22Rv1 (cell line): ENCODE measurements at regions not wholly inside any gene's neighbourhood (a gene's known extent, or its start where the extent isn't known, plus 50 kb on each side); places are given as distances from the start of the nearest gene placed in this dataset.

Experiments
- CTCF ChIP-seq: fragments of 450-650 bp; IDR thresholded peaks from 2 replicates; pipeline ENCODE4 v1.5.1; 2017; ENCODE audit warnings: mild to moderate bottlenecking
- ZFX ChIP-seq: fragments of 450-650 bp; IDR thresholded peaks from 2 replicates; pipeline ENCODE4 v1.6.1; 2017; ENCODE audit warnings: antibody characterized with exemption, borderline replicate concordance

DNA sequence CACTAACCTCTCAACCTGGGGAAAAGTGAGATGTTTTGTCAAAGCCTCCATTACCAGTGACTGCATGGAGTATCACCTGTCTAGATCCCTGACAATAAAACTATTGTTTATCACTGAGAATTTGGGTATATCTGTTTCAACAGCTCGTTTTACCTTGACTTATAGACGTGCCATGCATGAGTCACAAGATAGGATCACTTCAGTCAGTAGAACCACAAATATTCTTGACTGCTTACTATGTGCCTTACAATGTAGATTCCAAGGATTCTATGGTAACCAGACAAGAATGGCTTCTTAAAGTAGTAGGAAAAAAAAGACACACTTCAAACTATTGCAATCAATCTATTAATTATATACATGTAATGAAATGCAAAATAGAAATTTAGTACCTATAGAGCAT lies 55.7 kb upstream of the GRM7 start:
- TF ChIP-seq CTCF (no peak), ZFX (no peak)
